WTC11 (cell line): ENCODE measurements at regions not wholly inside any gene's neighbourhood (a gene's known extent, or its start where the extent isn't known, plus 50 kb on each side); places are given as distances from the start of the nearest gene placed in this dataset.

Source experiments
- ATAC-seq: fragments of 200-7000 bp; cut with Tn5 transposase; 2 replicates; pipeline ENCODE4 v1.10.0; 2021; ENCODE audit warnings: mild to moderate bottlenecking, moderate library complexity
- CTCF ChIA-PET: fragments of 300-600 bp; sonication (Branson Sonifier 250); formaldehyde crosslinking; loops from one replicate; lab custom pipeline; 2021; ENCODE audit warnings: antibody characterized with exemption; lab: Charles Lee
- POLR2A ChIA-PET: fragments of 350-600 bp; sonication (Branson Sonifier 250); formaldehyde crosslinking; loops from one replicate; lab custom pipeline; 2021; ENCODE audit warnings: antibody characterized with exemption; lab: Charles Lee
- DNase-seq: peaks from one replicate; pipeline ENCODE4 v3.0.0; 2021; ENCODE audit warnings: low spot score
- H3K27ac Mint-ChIP-seq: 2 replicates; pipeline ENCODE4 v1.8.0; 2021; ENCODE audit warnings: mixed read lengths
- H3K27me3 Mint-ChIP-seq: 2 replicates; pipeline ENCODE4 v1.8.0; 2021; ENCODE audit warnings: low read depth, mild to moderate bottlenecking, moderate library complexity, mixed read lengths
- H3K36me3 Mint-ChIP-seq: 2 replicates; pipeline ENCODE4 v1.8.0; 2021; ENCODE audit warnings: mixed read lengths
- H3K4me1 Mint-ChIP-seq: 2 replicates; pipeline ENCODE4 v1.8.0; 2022; ENCODE audit warnings: mixed read lengths
- H3K4me3 Mint-ChIP-seq: 2 replicates; pipeline ENCODE4 v1.8.0; 2021; ENCODE audit warnings: mild to moderate bottlenecking, moderate library complexity, mixed read lengths
- H3K9me3 Mint-ChIP-seq: 2 replicates; pipeline ENCODE4 v1.8.0; 2021; ENCODE audit warnings: mixed read lengths
- CREB1 ChIP-seq: sonication (generic); formaldehyde crosslinking; IDR thresholded peaks from 2 replicates; pipeline ENCODE4 v1.8.0; 2023; ENCODE audit warnings: mild to moderate bottlenecking, missing genetic modification reagents
- GTF2I ChIP-seq: fragments of 250-450 bp; sonication (Bioruptor Pico); conservative IDR thresholded peaks from 2 replicates; pipeline ENCODE4 v1.4.0; 2021; ENCODE audit warnings: mild to moderate bottlenecking
- JAZF1 ChIP-seq: fragments of 250-450 bp; sonication (Bioruptor Pico); IDR thresholded peaks from 2 replicates; pipeline ENCODE4 v1.9.0; 2021; ENCODE audit warnings: moderate library complexity, mild to moderate bottlenecking, inconsistent platforms
- JUN ChIP-seq: sonication (generic); formaldehyde crosslinking; IDR thresholded peaks from 2 replicates; pipeline ENCODE4 v1.8.0; 2023; ENCODE audit warnings: mild to moderate bottlenecking, missing genetic modification reagents
- NFATC4 ChIP-seq: fragments of 250-450 bp; sonication (Bioruptor Pico); IDR thresholded peaks from 2 replicates; pipeline ENCODE4 v1.9.0; 2021; ENCODE audit warnings: mild to moderate bottlenecking
- PRRX2 ChIP-seq: fragments of 250-450 bp; sonication (Bioruptor Pico); IDR thresholded peaks from 2 replicates; pipeline ENCODE4 v1.8.0; 2021; ENCODE audit warnings: mild to moderate bottlenecking
- SOX15 ChIP-seq: fragments of 250-450 bp; sonication (Bioruptor Pico); IDR thresholded peaks from 2 replicates; pipeline ENCODE4 v1.9.0; 2021; ENCODE audit warnings: mild to moderate bottlenecking
- ZNF121 ChIP-seq: sonication (generic); formaldehyde crosslinking; IDR thresholded peaks from 2 replicates; pipeline ENCODE4 v1.8.0; 2023; ENCODE audit warnings: missing genetic modification reagents
- ZNF219 ChIP-seq: sonication (generic); formaldehyde crosslinking; IDR thresholded peaks from 2 replicates; pipeline ENCODE4 v1.8.0; 2023; ENCODE audit warnings: missing genetic modification reagents, mild to moderate bottlenecking, borderline replicate concordance
- ZNF317 ChIP-seq: sonication (generic); formaldehyde crosslinking; IDR thresholded peaks from 2 replicates; pipeline ENCODE4 v1.8.1; 2023; ENCODE audit warnings: low read depth, mild to moderate bottlenecking, moderate library complexity, missing genetic modification reagents, borderline replicate concordance
- TF ChIP-seq, protein P1 (sequence below): sonication (generic); formaldehyde crosslinking; IDR thresholded peaks from 2 replicates; pipeline ENCODE4 v1.8.0; 2023; ENCODE audit warnings: mild to moderate bottlenecking, missing genetic modification reagents
- TF ChIP-seq, protein P2 (sequence below): sonication (generic); formaldehyde crosslinking; IDR thresholded peaks from 2 replicates; pipeline ENCODE4 v1.8.0; 2023; ENCODE audit warnings: missing genetic modification reagents
- TF ChIP-seq, protein P3 (sequence below): sonication (generic); formaldehyde crosslinking; IDR thresholded peaks from 2 replicates; pipeline ENCODE4 v1.8.1; 2022; ENCODE audit warnings: mild to moderate bottlenecking, missing genetic modification reagents, moderate library complexity, borderline replicate concordance

DNA sequence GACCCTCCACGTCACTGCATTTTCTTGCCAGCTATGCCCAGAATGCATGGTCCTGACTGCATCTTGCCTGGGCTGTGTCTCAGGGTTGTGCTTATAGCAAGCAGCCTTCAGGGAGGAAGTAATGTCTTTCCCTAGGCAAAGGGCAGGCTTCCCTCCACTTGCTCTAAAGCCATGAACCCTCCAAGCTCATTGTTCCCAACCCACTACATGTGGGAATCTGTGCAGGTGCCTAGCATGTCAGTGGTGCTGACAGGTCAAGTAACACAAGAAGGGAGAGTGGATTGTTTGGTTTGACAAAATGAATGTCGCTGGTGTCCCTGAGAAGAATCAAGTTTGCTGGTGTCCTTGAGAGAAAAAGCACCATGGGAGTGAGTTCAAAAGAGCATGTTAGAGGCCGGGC, 53.9 kb upstream of the UCN3 start (continued):
- TF ChIP-seq, protein P1, sequence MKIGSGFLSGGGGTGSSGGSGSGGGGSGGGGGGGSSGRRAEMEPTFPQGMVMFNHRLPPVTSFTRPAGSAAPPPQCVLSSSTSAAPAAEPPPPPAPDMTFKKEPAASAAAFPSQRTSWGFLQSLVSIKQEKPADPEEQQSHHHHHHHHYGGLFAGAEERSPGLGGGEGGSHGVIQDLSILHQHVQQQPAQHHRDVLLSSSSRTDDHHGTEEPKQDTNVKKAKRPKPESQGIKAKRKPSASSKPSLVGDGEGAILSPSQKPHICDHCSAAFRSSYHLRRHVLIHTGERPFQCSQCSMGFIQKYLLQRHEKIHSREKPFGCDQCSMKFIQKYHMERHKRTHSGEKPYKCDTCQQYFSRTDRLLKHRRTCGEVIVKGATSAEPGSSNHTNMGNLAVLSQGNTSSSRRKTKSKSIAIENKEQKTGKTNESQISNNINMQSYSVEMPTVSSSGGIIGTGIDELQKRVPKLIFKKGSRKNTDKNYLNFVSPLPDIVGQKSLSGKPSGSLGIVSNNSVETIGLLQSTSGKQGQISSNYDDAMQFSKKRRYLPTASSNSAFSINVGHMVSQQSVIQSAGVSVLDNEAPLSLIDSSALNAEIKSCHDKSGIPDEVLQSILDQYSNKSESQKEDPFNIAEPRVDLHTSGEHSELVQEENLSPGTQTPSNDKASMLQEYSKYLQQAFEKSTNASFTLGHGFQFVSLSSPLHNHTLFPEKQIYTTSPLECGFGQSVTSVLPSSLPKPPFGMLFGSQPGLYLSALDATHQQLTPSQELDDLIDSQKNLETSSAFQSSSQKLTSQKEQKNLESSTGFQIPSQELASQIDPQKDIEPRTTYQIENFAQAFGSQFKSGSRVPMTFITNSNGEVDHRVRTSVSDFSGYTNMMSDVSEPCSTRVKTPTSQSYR (CRISPR knock-in tag), result no peak
- no peak for TF ChIP-seq ZNF219

DNA sequence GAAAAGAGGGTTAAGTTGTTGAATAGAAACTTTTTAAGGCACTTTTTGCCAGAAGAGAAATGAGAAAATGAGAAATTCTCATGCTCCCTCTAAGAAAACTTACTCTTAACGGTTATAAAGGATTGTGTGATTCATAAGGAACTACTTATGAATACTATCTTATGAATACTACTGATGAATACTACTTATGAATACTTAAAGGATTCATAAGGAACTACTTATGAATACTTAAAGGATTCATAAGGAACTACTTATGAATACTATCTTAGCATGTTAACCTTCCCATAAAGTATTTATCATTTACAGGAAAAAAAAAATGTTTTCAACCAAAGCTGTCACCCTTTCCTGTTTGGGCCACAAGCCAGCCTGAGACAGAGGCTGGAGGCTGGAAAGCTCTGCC, 53.1 kb upstream of the UCN3 start:
- no peaks in the 10 kb centered on the region; the same call in 1 of the 2 replicates for H3K27me3 Mint-ChIP-seq
- ATAC-seq (no peak), DNase-seq (no peak)
- H3K27ac Mint-ChIP-seq, result no peak overlapping the region
- 0 out of 2 replicates have a peak, but pooled peaks cover 2% of the 10 kb centered on the region for H3K36me3 Mint-ChIP-seq
- CTCF ChIA-PET, result no interaction called here
- H3K9me3 Mint-ChIP-seq, result peaks cover 36% of the 10 kb centered on the region
- TF ChIP-seq GTF2I (CRISPR knock-in tag) (no peak), JAZF1 (no peak), NFATC4 (no peak), PRRX2 (CRISPR knock-in tag) (no peak), SOX15 (CRISPR knock-in tag) (no peak), JUN (CRISPR knock-in tag) (no peak), ZNF121 (CRISPR knock-in tag) (no peak), ZNF317 (CRISPR knock-in tag) (no peak)
- TF ChIP-seq, protein P2, sequence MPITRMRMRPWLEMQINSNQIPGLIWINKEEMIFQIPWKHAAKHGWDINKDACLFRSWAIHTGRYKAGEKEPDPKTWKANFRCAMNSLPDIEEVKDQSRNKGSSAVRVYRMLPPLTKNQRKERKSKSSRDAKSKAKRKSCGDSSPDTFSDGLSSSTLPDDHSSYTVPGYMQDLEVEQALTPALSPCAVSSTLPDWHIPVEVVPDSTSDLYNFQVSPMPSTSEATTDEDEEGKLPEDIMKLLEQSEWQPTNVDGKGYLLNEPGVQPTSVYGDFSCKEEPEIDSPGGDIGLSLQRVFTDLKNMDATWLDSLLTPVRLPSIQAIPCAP (CRISPR knock-in tag), result no peak
- TF ChIP-seq, protein P3, sequence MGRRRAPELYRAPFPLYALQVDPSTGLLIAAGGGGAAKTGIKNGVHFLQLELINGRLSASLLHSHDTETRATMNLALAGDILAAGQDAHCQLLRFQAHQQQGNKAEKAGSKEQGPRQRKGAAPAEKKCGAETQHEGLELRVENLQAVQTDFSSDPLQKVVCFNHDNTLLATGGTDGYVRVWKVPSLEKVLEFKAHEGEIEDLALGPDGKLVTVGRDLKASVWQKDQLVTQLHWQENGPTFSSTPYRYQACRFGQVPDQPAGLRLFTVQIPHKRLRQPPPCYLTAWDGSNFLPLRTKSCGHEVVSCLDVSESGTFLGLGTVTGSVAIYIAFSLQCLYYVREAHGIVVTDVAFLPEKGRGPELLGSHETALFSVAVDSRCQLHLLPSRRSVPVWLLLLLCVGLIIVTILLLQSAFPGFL (CRISPR knock-in tag), result no peak
- no peak overlapping the region for H3K4me3 Mint-ChIP-seq
- POLR2A ChIA-PET, result no interaction called here
- no peaks in the 10 kb centered on the region for H3K4me1 Mint-ChIP-seq

DNA sequence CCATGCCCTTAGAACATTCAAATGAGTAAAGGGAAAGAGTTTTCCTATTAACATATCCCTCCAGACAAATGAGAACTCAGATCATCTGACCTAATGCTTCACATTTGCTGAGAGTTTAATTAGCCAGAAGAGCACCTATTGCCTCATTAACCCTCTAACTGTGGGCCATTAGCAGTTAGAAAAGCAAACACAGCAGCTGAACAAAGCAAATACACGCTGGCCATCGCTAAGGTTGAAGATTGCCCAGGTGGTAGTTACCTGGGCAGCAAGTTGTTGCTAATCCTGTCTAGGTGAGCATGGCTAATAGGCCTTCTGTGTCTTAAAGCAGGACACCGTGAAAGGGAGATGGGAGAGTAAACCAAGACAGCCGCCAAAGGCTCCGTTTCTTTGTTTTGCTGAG, 49.9 kb upstream of the UCN3 start:
- CTCF ChIA-PET, result interaction anchor here (1.2 kb wide), 1 partner anchor 119 kb away, joined by 3 read pairs; no protein-coding TSS in a partner anchor
- Mint-ChIP-seq H3K27me3 (no peaks in the 10 kb centered on the region; the same call in 1 of the 2 replicates), H3K9me3 (peaks cover 23% of the 10 kb centered on the region), H3K4me3 (no peak overlapping the region), H3K27ac (no peak overlapping the region), H3K4me1 (no peaks in the 10 kb centered on the region), H3K36me3 (0 out of 2 replicates have a peak, but pooled peaks cover 2% of the 10 kb centered on the region)
- DNase-seq (no peak), ATAC-seq (no peak)
- TF ChIP-seq SOX15 (CRISPR knock-in tag), result no peak
- no peak for TF ChIP-seq CREB1 (CRISPR knock-in tag)
- no peak for TF ChIP-seq PRRX2 (CRISPR knock-in tag)
- POLR2A ChIA-PET, result no interaction called here
